Body of pancreas (tissue), 4 donors: ENCODE measurements at regions not wholly inside any gene's neighbourhood (a gene's known extent, or its start where the extent isn't known, plus 50 kb on each side); places are given as distances from the start of the nearest gene placed in this dataset.

Source experiments
- ATAC-seq: fragments of 150-250 bp; one replicate; pipeline ENCODE4 v1.9.1; 2016
- DNase-seq, 4 donors: peaks; one replicate each; pipeline ENCODE4 v3.0.0-alpha.2; 2019
- H3K27ac ChIP-seq, 4 donors: fragments of 200-600 bp; sonication (generic); 1 replicate in 3 of 4; 2 replicates in 1 of 4; pipeline versions ENCODE4 v1.5.1 to v1.6.1; 2016 to 2019; ENCODE audit warnings: mild to moderate bottlenecking in 1 of 4, mixed read lengths in 1 of 4, moderate library complexity in 1 of 4
- H3K27me3 ChIP-seq, 2 donors: fragments of 200-600 bp; sonication (generic); one replicate each; pipeline ENCODE4 v1.6.0; 2016; ENCODE audit warnings: mild to moderate bottlenecking in 1 of 2
- H3K36me3 ChIP-seq, 2 donors: fragments of 200-600 bp; sonication (generic); replicated peaks in 1 of 2; 2 replicates each; pipeline ENCODE4 v1.5.1; 2016; ENCODE audit warnings: low read depth in 2 of 2; ENCODE audit not compliant: insufficient read depth in 1 of 2
- H3K4me1 ChIP-seq: fragments of 200-600 bp; sonication (generic); one replicate; pipeline ENCODE4 v1.6.0; 2016
- H3K4me3 ChIP-seq, 2 donors: fragments of 200-600 bp; sonication (generic); 1 replicate in 1 of 2; 2 replicates in 1 of 2; pipeline ENCODE4 v1.5.1; 2016 to 2019
- H3K9me3 ChIP-seq, 3 donors: fragments of 200-600 bp; sonication (generic); 1 replicate in 2 of 3; 2 replicates in 1 of 3; pipeline ENCODE4 v1.5.1; 2016
- CTCF ChIP-seq, 7 experiments: fragments of 450-650 bp in 4 of 7; fragments of 200-600 bp in 3 of 7; sonication (generic) in 3 of 7; IDR thresholded peaks; one replicate each; pipeline ENCODE4 v1.5.1; 2016 to 2019; ENCODE audit warnings: antibody characterized with exemption in 7 of 7
- POLR2A ChIP-seq, 3 donors: fragments of 450-650 bp; IDR thresholded peaks; one replicate each; pipeline ENCODE4 v1.6.1; 2016; ENCODE audit warnings: antibody characterized with exemption in 3 of 3, mild to moderate bottlenecking in 2 of 3
- WGBS, 2 donors: methylation state at CpG; one replicate each; pipeline ENCODE4 v1.1.5; 2017; 5-methylcytosine and 5-hydroxymethylcytosine counted together
- intact Hi-C: fragments of 100-400 bp; cut with DNase I; formaldehyde crosslinking; loops from one replicate; pipeline ENCODE4 v1.15.1; 2023

GRCh38 chr2:105168543-105168942 lies 73.0 kb upstream of the GPR45 start:
- Histone ChIP-seq H3K36me3 (no peaks in the 10 kb centered on the region), H3K9me3 (no peaks in the 10 kb centered on the region), H3K4me3 (no peak overlapping the region), H3K27ac (no peak overlapping the region), H3K27me3 (no peaks in the 10 kb centered on the region), H3K4me1 (no peaks in the 10 kb centered on the region)
- DNase-seq (no peak), ATAC-seq (no peak)
- intact Hi-C loops: no loop called here
- no peak for TF ChIP-seq CTCF (IDR thresholded peaks at IDR 0.05)
- 50% methylated on average over 5 of the region's 5 CpGs for WGBS, 2 donors

GRCh38 chr2:105175231-105175630 lies 66.3 kb upstream of the GPR45 start:
- H3K27me3 ChIP-seq: no peaks in the 10 kb centered on the region
- no peak overlapping the region for H3K4me3 ChIP-seq
- H3K4me1 ChIP-seq: no peaks in the 10 kb centered on the region
- WGBS, 2 donors: 3 to 7% methylated on average over 4 of the region's 4 CpGs
- H3K36me3 ChIP-seq: no peaks in the 10 kb centered on the region
- no peak overlapping the region for H3K27ac ChIP-seq
- no peak for DNase-seq
- ATAC-seq: no peak
- H3K9me3 ChIP-seq: no peaks in the 10 kb centered on the region
- TF ChIP-seq CTCF (IDR thresholded peaks at IDR 0.05): no peak
- TF ChIP-seq POLR2A (IDR thresholded peaks at IDR 0.05): no peak
- intact Hi-C loops: no loop called here

GRCh38 chr2:105176429-105176828 lies 65.1 kb upstream of the GPR45 start:
- no peak for DNase-seq
- 55 to 63% methylated on average over 10 of the region's 10 CpGs for WGBS, 2 donors
- no peaks in the 10 kb centered on the region for H3K9me3 ChIP-seq
- TF ChIP-seq POLR2A (IDR thresholded peaks at IDR 0.05): no peak
- TF ChIP-seq CTCF (IDR thresholded peaks at IDR 0.05): no peak
- H3K4me1 ChIP-seq: no peaks in the 10 kb centered on the region
- intact Hi-C loops: no loop called here
- no peak overlapping the region for H3K4me3 ChIP-seq
- no peaks in the 10 kb centered on the region for H3K27me3 ChIP-seq
- H3K27ac ChIP-seq: no peak overlapping the region
- ATAC-seq: no peak
- H3K36me3 ChIP-seq: no peaks in the 10 kb centered on the region

- ATAC-seq (no peak), DNase-seq (no peak)
- no peak overlapping the region for H3K27ac ChIP-seq
- no peaks in the 10 kb centered on the region for H3K4me1 ChIP-seq
- H3K9me3 ChIP-seq: no peaks in the 10 kb centered on the region
- no peaks in the 10 kb centered on the region for H3K27me3 ChIP-seq
- intact Hi-C loops: no loop called here
- TF ChIP-seq CTCF (IDR thresholded peaks at IDR 0.05) (no peak), POLR2A (IDR thresholded peaks at IDR 0.05) (no peak)
- no peak overlapping the region for H3K4me3 ChIP-seq
- H3K36me3 ChIP-seq: no peaks in the 10 kb centered on the region
- 48 to 50% methylated on average over 2 of the region's 2 CpGs for WGBS, 2 donors
These were observed 64.5 kb upstream of the GPR45 start for GRCh38 chr2:105177008-105177407.

- 34 to 58% methylated on average over 10 to 12 of the region's 12 CpGs for WGBS, 2 donors
- intact Hi-C loops: no loop called here
- Histone ChIP-seq H3K36me3 (no peaks in the 10 kb centered on the region), H3K4me3 (no peak overlapping the region), H3K9me3 (no peaks in the 10 kb centered on the region), H3K27me3 (no peaks in the 10 kb centered on the region), H3K27ac (no peak overlapping the region), H3K4me1 (no peaks in the 10 kb centered on the region)
- no peak for ATAC-seq
- no peak for TF ChIP-seq POLR2A (IDR thresholded peaks at IDR 0.05)
- TF ChIP-seq CTCF (IDR thresholded peaks at IDR 0.05): no peak
- DNase-seq: no peak
These were observed 63.8 kb upstream of the GPR45 start for GRCh38 chr2:105177536-105178254.
